IPS-20b (cell line): ENCODE measurements at regions not wholly inside any gene's neighbourhood (a gene's known extent, or its start where the extent isn't known, plus 50 kb on each side); places are given as distances from the start of the nearest gene placed in this dataset.

Experiments
- H3K27ac ChIP-seq: one replicate; pipeline ENCODE4 v1.5.1; 2013; ENCODE audit warnings: low read length
- H3K27me3 ChIP-seq: 2 replicates; pipeline ENCODE4 v1.6.1; 2013; ENCODE audit warnings: mild to moderate bottlenecking, low read length, inconsistent platforms; ENCODE audit not compliant: insufficient read depth
- H3K36me3 ChIP-seq: 2 replicates; pipeline ENCODE4 v1.6.1; 2013; ENCODE audit warnings: low read depth, mild to moderate bottlenecking, inconsistent platforms, low read length, moderate library complexity; ENCODE audit not compliant: insufficient read depth
- H3K4me1 ChIP-seq: 2 replicates; pipeline ENCODE4 v1.6.1; 2013; ENCODE audit warnings: mild to moderate bottlenecking, control low read depth, inconsistent platforms, low read length, moderate library complexity; ENCODE audit not compliant: insufficient read depth
- H3K4me3 ChIP-seq: 2 replicates; pipeline ENCODE4 v1.5.1; 2013; ENCODE audit warnings: mild to moderate bottlenecking, low read length, inconsistent platforms
- H3K9ac ChIP-seq: 2 replicates; pipeline ENCODE4 v1.6.1; 2013; ENCODE audit warnings: low read depth, mild to moderate bottlenecking, inconsistent platforms, low read length, moderate library complexity
- H3K9me3 ChIP-seq: 2 replicates; pipeline ENCODE4 v1.6.1; 2013; ENCODE audit warnings: mild to moderate bottlenecking, low read depth, low read length, inconsistent platforms; ENCODE audit not compliant: insufficient read depth

- Histone ChIP-seq H3K9ac (no peak overlapping the region), H3K4me1 (peaks cover 13% of the 10 kb centered on the region), H3K36me3 (no peaks in the 10 kb centered on the region), H3K9me3 (peaks cover 5% of the 10 kb centered on the region; the same call in 1 of the 2 replicates), H3K4me3 (no peak overlapping the region), H3K27me3 (peaks cover 86% of the 10 kb centered on the region), H3K27ac (no peak overlapping the region)
Measured at GRCh38 chr17:34799751-34800150, 161.5 kb downstream of the CCT6B start.

GRCh38 chr17:34798581-34798980 is 162.7 kb downstream of the CCT6B start:
- peaks cover 5% of the 10 kb centered on the region; the same call in 1 of the 2 replicates for H3K9me3 ChIP-seq
- no peaks in the 10 kb centered on the region for H3K36me3 ChIP-seq
- no peak overlapping the region for H3K9ac ChIP-seq
- H3K27ac ChIP-seq = no peak overlapping the region
- H3K27me3 ChIP-seq = peaks cover 92% of the 10 kb centered on the region
- H3K4me1 ChIP-seq = peaks cover 13% of the 10 kb centered on the region
- H3K4me3 ChIP-seq = 0 out of 2 replicates have a peak overlapping the region, but pooled peaks have one; percentile 34

DNA sequence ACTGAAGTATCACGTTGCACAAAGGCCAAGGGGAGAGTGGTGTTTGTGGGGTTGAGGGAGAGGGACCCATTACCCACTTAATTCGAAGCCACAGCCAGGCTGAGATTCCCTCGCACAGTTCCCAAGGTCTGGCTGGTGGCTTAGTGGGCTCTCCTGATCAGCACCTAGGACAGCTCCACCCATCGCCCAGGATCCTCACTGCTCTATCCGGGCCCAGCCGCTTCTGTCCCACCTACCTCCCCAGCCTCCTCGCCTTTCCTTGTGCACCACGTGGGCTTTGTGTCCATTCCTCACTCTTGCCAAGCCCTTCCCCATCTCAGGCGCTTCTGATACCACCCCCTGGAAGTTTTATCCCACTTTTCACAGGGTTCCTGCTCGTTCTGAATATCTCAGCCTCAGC is 163.5 kb downstream of the CCT6B start:
- peaks cover 91% of the 10 kb centered on the region for H3K27me3 ChIP-seq
- peaks cover 13% of the 10 kb centered on the region for H3K4me1 ChIP-seq
- H3K36me3 ChIP-seq = no peaks in the 10 kb centered on the region
- H3K9me3 ChIP-seq = peaks cover 5% of the 10 kb centered on the region; the same call in 1 of the 2 replicates
- no peak overlapping the region for H3K27ac ChIP-seq
- no peak overlapping the region for H3K4me3 ChIP-seq
- H3K9ac ChIP-seq = no peak overlapping the region

DNA sequence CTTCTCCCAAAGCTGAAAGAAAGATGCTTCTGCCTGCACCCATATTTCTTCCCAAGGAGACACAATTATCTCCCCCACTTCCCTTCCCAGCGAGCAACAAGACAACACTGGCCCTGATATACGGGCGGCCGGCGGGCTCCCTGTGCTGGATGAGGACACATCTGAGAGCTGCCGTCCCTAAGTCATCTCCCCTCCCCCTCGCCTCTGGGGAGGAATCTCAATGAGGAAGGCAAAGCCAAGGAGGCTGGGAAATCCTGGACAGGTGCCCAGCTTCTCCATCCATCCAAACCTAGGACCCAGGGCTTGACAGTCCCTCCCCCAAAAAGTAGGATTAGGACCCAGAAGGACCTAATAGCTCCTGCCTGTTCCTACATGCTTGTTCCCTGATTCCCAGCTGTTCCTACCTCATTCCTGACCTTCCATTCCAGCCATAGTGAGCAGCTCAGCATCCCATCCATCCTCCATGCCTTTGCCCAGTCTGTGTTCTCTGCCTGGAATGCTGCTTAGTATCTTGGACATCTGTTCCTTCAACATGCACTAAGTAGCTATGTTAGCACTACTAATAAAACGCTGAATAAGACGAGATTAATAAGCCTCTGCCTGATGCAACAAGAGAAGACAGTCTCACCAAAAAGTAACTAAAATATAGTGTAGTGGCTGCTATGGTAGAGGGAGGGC is 167.9 kb downstream of the CCT6B start:
- H3K9me3 ChIP-seq = no peaks in the 10 kb centered on the region
- no peak overlapping the region for H3K27ac ChIP-seq
- H3K4me3 ChIP-seq = no peak overlapping the region
- H3K4me1 ChIP-seq = peaks cover 4% of the 10 kb centered on the region
- no peak overlapping the region for H3K9ac ChIP-seq
- H3K27me3 ChIP-seq = peaks cover 49% of the 10 kb centered on the region
- no peaks in the 10 kb centered on the region for H3K36me3 ChIP-seq

- peaks cover 15% of the 10 kb centered on the region for H3K27me3 ChIP-seq
- H3K4me3 ChIP-seq = no peak overlapping the region
- H3K4me1 ChIP-seq = no peaks in the 10 kb centered on the region
- H3K36me3 ChIP-seq = no peaks in the 10 kb centered on the region
- no peaks in the 10 kb centered on the region for H3K9me3 ChIP-seq
- no peak overlapping the region for H3K27ac ChIP-seq
- no peak overlapping the region for H3K9ac ChIP-seq
Measured at GRCh38 chr17:34788696-34789095, 172.6 kb downstream of the CCT6B start.

DNA sequence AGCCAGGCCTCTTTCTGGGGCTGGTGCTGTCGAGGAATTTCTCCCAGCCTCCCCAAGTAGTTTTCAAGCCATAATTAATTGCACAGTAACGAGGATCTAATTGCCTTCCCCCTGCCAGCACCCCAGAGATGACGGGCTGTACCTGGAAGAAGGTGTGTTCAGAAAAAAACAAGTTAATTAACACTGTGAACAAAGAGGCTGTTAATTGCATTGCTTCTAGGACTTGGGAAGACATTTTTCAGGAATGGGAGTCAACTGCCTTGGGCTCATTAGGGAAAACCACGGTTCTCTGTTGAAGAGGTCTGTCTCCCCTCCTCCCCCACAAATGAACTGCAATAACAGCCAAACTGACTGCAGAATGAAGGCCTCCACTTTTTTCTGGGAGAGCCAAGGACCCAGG is 176.7 kb downstream of the CCT6B start:
- Histone ChIP-seq H3K27me3 (peaks cover 10% of the 10 kb centered on the region), H3K27ac (no peak overlapping the region)

DNA sequence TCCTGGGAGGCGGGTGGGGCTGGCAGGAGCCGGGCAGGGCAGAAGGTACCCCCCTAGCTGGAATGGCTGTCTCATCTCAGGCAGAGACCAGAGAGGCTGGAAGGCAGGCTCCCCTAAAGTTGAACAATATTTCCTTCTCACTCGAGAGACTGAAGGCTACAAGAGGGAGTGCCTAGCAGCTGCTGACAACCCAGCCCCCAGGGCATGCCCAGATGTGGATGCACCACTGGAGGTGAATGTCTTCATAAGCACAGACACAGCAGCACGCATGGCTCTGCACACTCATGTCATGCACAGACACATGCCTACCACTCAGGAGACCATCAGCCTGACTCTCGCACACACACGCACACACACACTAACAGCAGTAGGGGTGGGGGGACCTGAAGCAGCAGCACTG is 179.0 kb downstream of the CCT6B start:
- H3K27ac ChIP-seq = no peak overlapping the region
- H3K4me3 ChIP-seq = no peak overlapping the region
- H3K27me3 ChIP-seq = peaks cover 5% of the 10 kb centered on the region; the same call in 1 of the 2 replicates
- H3K9ac ChIP-seq = no peak overlapping the region
- no peaks in the 10 kb centered on the region for H3K9me3 ChIP-seq
- H3K4me1 ChIP-seq = no peaks in the 10 kb centered on the region
- no peaks in the 10 kb centered on the region for H3K36me3 ChIP-seq

More for the DNA sequence above, 176.7 kb downstream of the CCT6B start:
- H3K4me1 ChIP-seq = no peaks in the 10 kb centered on the region
- no peaks in the 10 kb centered on the region for H3K36me3 ChIP-seq
- no peak overlapping the region for H3K4me3 ChIP-seq
- H3K9me3 ChIP-seq = no peaks in the 10 kb centered on the region
- no peak overlapping the region for H3K9ac ChIP-seq

DNA sequence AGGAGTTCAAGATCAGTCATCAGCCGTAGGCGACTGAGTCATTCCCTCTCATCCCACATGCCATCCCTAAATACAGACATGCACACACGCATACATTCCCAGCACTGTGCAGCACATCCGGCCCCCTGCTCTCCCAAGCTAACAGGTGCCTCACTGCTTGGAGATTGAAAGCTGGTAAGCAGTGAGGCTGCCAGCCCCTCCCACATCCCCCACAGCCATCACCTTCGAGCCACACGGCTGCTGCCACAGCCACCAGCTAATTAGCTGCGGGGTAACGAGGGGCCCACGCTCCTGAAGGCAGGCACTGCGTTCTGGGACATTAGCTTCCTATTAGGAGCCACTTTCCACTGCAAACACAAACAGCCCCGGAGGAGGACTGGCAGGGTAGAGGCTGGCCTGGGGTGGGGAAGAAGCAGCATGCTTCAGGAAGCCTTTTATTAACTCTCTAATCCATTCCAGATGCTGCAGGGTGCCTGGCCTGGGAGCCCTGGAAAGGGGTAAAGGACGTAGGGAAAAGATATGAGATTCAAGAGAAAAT is 179.6 kb downstream of the CCT6B start:
- Histone ChIP-seq H3K27ac (no peak overlapping the region), H3K4me1 (no peaks in the 10 kb centered on the region), H3K4me3 (no peak overlapping the region), H3K9me3 (no peaks in the 10 kb centered on the region), H3K9ac (no peak overlapping the region), H3K27me3 (peaks cover 5% of the 10 kb centered on the region; the same call in 1 of the 2 replicates), H3K36me3 (no peaks in the 10 kb centered on the region)

DNA sequence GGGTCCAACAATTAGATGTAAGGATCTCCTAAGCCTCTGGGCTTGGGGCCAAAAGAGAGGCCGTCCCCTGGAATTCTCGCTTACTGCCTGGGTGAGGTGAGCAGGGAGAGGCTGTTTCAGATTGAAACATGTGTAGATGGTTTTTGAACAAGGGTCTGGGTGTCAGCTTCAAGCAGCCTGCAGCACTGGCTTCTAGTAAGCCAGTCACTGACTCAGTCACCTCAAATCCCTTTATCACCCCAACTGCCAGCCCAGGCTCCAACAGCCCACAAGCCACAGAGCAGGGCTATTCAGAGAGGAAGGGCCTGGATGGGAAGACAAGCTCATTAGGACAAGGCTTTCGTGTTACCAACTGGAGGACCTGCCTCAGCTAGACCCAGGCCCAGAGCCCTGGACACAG is 180.2 kb downstream of the CCT6B start:
- H3K36me3 ChIP-seq = no peaks in the 10 kb centered on the region
- no peak overlapping the region for H3K9ac ChIP-seq
- H3K4me3 ChIP-seq = no peak overlapping the region
- no peaks in the 10 kb centered on the region for H3K9me3 ChIP-seq
- H3K27ac ChIP-seq = no peak overlapping the region
- H3K27me3 ChIP-seq = peaks cover 5% of the 10 kb centered on the region; the same call in 1 of the 2 replicates
- H3K4me1 ChIP-seq = no peaks in the 10 kb centered on the region

- no peak overlapping the region for H3K9ac ChIP-seq
- H3K4me3 ChIP-seq = no peak overlapping the region
- no peak overlapping the region for H3K27ac ChIP-seq
- H3K4me1 ChIP-seq = no peaks in the 10 kb centered on the region
- H3K27me3 ChIP-seq = peaks cover 5% of the 10 kb centered on the region; the same call in 1 of the 2 replicates
- H3K36me3 ChIP-seq = no peaks in the 10 kb centered on the region
- H3K9me3 ChIP-seq = no peaks in the 10 kb centered on the region
Measured at GRCh38 chr17:34780438-34780837, 180.8 kb downstream of the CCT6B start.

DNA sequence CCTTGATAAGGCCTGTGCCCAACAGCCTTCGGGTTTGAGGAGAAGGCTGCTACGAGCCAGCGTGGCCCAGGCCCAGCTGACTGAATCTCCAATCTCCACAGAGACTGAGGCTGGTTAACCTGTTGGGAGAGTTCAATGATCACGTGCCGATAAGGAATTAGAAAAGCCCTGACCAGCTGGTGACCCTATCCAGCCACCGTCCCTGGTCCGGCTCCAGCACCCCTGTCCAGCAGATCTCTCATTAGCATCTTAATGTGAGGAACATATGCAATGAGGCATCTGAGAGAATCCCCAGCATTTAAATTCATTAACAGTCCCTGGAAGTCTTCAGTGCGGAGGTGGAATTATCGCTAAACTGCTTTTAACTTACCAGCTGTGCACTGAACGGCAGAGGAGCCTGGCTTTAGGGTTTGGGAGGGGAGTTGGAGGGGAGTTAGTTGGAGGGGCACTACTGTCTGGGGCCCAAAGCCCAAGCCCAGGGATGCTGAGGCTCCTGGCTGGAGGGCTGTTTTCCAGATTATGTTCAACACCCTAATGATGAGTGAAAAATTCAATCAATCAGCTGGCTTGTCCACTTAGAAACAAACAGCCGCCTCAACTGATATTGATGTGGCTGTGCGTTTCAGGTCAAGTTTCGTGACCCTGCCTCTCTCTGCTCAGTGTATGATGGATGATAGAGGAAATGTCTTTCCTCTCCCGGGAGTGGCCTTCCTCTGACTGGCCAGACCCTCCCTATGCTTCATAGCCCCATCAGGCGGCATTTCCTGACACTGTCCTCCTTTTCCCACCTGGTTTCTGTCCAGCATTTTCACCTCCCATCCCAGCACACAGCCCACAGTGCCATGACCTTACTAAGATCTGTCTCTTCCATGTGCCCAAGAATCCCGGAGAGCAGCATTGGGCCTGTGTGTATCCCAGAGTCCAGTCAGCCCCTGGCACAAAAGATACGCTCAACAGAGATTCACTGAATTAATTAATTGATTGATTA is 184.5 kb downstream of the CCT6B start:
- no peak overlapping the region for H3K27ac ChIP-seq
- no peak overlapping the region for H3K4me3 ChIP-seq
- H3K36me3 ChIP-seq = no peaks in the 10 kb centered on the region
- H3K9me3 ChIP-seq = no peaks in the 10 kb centered on the region
- no peaks in the 10 kb centered on the region for H3K27me3 ChIP-seq
- H3K9ac ChIP-seq = no peak overlapping the region
- H3K4me1 ChIP-seq = no peaks in the 10 kb centered on the region
